B cell (primary cell): ENCODE measurements at regions not wholly inside any gene's neighbourhood (a gene's known extent, or its start where the extent isn't known, plus 50 kb on each side); places are given as distances from the start of the nearest gene placed in this dataset.

Source experiments
- ATAC-seq: fragments of 200-7000 bp; cut with Tn5 transposase; one replicate; pipeline ENCODE4 v1.10.0; 2021; ENCODE audit warnings: low read depth, mild to moderate bottlenecking, moderate number of reproducible peaks, moderate library complexity
- CTCF ChIA-PET: fragments of 350-600 bp; sonication (Branson Sonifier 250); formaldehyde crosslinking; loops from one replicate; lab custom pipeline; 2021; ENCODE audit warnings: antibody characterized with exemption, inconsistent platforms; lab: Charles Lee
- POLR2A ChIA-PET: fragments of 350-600 bp; sonication (Branson Sonifier 250); formaldehyde crosslinking; loops from one replicate; lab custom pipeline; 2021; ENCODE audit warnings: antibody characterized with exemption; lab: Charles Lee
- DNase-seq: peaks from one replicate; pipeline ENCODE4 v3.0.0; 2013
- H2AFZ ChIP-seq: 2 replicates; pipeline ENCODE4 v1.6.1; 2012; ENCODE audit warnings: mild to moderate bottlenecking, low read depth, low read length; ENCODE audit not compliant: insufficient read depth, poor library complexity, severe bottlenecking
- H3K27ac ChIP-seq, 2 donors: 1 replicate in 1 of 2; 2 replicates in 1 of 2; pipeline ENCODE4 v1.5.1; 2012 to 2013; ENCODE audit warnings: low read length in 2 of 2, mild to moderate bottlenecking in 2 of 2, moderate library complexity in 1 of 2
- H3K27me3 ChIP-seq, 4 experiments: fragments of 200-600 bp in 1 of 4; sonication (generic) in 1 of 4; replicated peaks in 1 of 4; 1 replicate in 2 of 4; 2 replicates in 2 of 4; pipeline versions ENCODE4 v1.6.1 to v1.7.0; 2013 to 2016; ENCODE audit warnings: low read length in 3 of 4, mild to moderate bottlenecking in 2 of 4, mixed read lengths in 1 of 4, moderate library complexity in 1 of 4; ENCODE audit not compliant: insufficient read depth in 4 of 4, control insufficient read depth in 3 of 4; ENCODE audit errors: control extremely low read depth in 1 of 4
- H3K36me3 ChIP-seq, 2 experiments: replicated peaks in 1 of 2; 1 replicate in 1 of 2; 2 replicates in 1 of 2; pipeline versions ENCODE4 v1.6.1 to v1.7.1; 2013; ENCODE audit warnings: low read length in 1 of 2; ENCODE audit not compliant: insufficient read depth in 2 of 2, control insufficient read depth in 1 of 2; ENCODE audit errors: control extremely low read depth in 1 of 2, extremely low read depth in 1 of 2
- H3K4me1 ChIP-seq, 2 donors: fragments of 200-600 bp in 1 of 2; sonication (generic) in 1 of 2; 1 replicate in 1 of 2; 2 replicates in 1 of 2; pipeline versions ENCODE4 v1.5.1 to v1.6.1; 2013 to 2017; ENCODE audit warnings: low read length in 2 of 2; ENCODE audit not compliant: control insufficient read depth in 2 of 2, insufficient read depth in 2 of 2
- H3K4me2 ChIP-seq: replicated peaks from 2 replicates; pipeline ENCODE3; 2012; ENCODE audit warnings: mild to moderate bottlenecking, low read depth, low read length; ENCODE audit not compliant: poor library complexity, severe bottlenecking
- H3K4me3 ChIP-seq, 5 experiments: fragments of 200-600 bp in 1 of 5; sonication (generic) in 1 of 5; 1 replicate in 3 of 5; 2 replicates in 2 of 5; pipeline versions ENCODE4 v1.5.1 to v1.7.0; 2011 to 2016; ENCODE audit warnings: low read length in 4 of 5, mild to moderate bottlenecking in 4 of 5, low read depth in 2 of 5, control low read depth in 1 of 5, moderate library complexity in 1 of 5; ENCODE audit not compliant: insufficient read depth in 1 of 5; ENCODE audit errors: control extremely low read depth in 1 of 5, extremely low read depth in 1 of 5
- H3K79me2 ChIP-seq: fragments of 200-600 bp; sonication (generic); one replicate; pipeline ENCODE4 v1.6.0; 2016; ENCODE audit warnings: low read length; ENCODE audit not compliant: control insufficient read depth, insufficient read depth
- H3K9ac ChIP-seq: fragments of 200-600 bp; sonication (generic); 2 replicates; pipeline ENCODE4 v1.6.1; 2017; ENCODE audit warnings: mild to moderate bottlenecking, low read length, moderate library complexity
- H3K9me3 ChIP-seq, 3 donors: one replicate each; pipeline versions ENCODE4 v1.6.1 to v1.7.1; 2013; ENCODE audit warnings: low read length in 2 of 3; ENCODE audit not compliant: control insufficient read depth in 2 of 3, insufficient read depth in 1 of 3; ENCODE audit errors: control extremely low read depth in 1 of 3
- H4K20me1 ChIP-seq: 2 replicates; pipeline ENCODE4 v1.6.0; 2012; ENCODE audit warnings: mild to moderate bottlenecking, low read length; ENCODE audit not compliant: insufficient read depth, control insufficient read depth, poor library complexity, severe bottlenecking
- H3K27ac Mint-ChIP-seq: one replicate; pipeline ENCODE4 v1.8.0; 2021; ENCODE audit warnings: mixed read lengths
- H3K27me3 Mint-ChIP-seq: one replicate; pipeline ENCODE4 v1.8.0; 2021; ENCODE audit warnings: mixed read lengths
- H3K4me1 Mint-ChIP-seq: one replicate; pipeline ENCODE4 v1.8.0; 2021; ENCODE audit warnings: mixed read lengths
- H3K4me3 Mint-ChIP-seq: one replicate; pipeline ENCODE4 v1.8.0; 2021; ENCODE audit warnings: mixed read lengths
- H3K9me3 Mint-ChIP-seq: one replicate; pipeline ENCODE4 v1.8.0; 2022; ENCODE audit warnings: mixed read lengths; ENCODE audit not compliant: insufficient read depth
- EZH2 ChIP-seq: IDR thresholded peaks from 2 replicates; pipeline ENCODE4 v1.6.1; 2012; ENCODE audit warnings: borderline replicate concordance, low read depth, mild to moderate bottlenecking, moderate library complexity, low read length; ENCODE audit not compliant: insufficient read depth, poor library complexity, severe bottlenecking
- whole genome bisulfite sequencing: methylation state at CpG from one replicate; pipeline ENCODE4 v1.1.5; 2013; ENCODE audit warnings: missing lambda C conversion rate; ENCODE audit not compliant: insufficient coverage; 5-methylcytosine and 5-hydroxymethylcytosine counted together
- intact Hi-C: fragments of 100-400 bp; cut with micrococcal nuclease; formaldehyde crosslinking; loops from one replicate; pipeline ENCODE4 v1.10.0; 2022
- TF ChIP-seq, protein P1 (sequence below): fragments of 200-600 bp; IDR thresholded peaks from one replicate; pipeline ENCODE4 v1.8.0; 2022; ENCODE audit warnings: antibody characterized with exemption, mild to moderate bottlenecking

- CTCF ChIA-PET, result no interaction called here
- Histone ChIP-seq H3K4me2 (no peak overlapping the region), H3K9me3 (no peaks in the 10 kb centered on the region), H3K36me3 (no peaks in the 10 kb centered on the region), H3K27ac (no peak overlapping the region), H3K79me2 (no peaks in the 10 kb centered on the region), H3K27me3 (no peaks in the 10 kb centered on the region), H3K4me3 (no peak overlapping the region), H2AFZ (no peak overlapping the region), H3K4me1 (no peaks in the 10 kb centered on the region), H4K20me1 (no peaks in the 10 kb centered on the region), H3K9ac (no peak overlapping the region)
- intact Hi-C loops, result no loop called here
- no peaks in the 10 kb centered on the region for H3K9me3 Mint-ChIP-seq
- no peaks in the 10 kb centered on the region for H3K4me1 Mint-ChIP-seq
- 83% methylated on average over 1 of the region's 2 CpGs for WGBS
- H3K27me3 Mint-ChIP-seq, result peaks cover 7% of the 10 kb centered on the region
- POLR2A ChIA-PET, result no interaction called here
- no peak overlapping the region for H3K27ac Mint-ChIP-seq
- no peak overlapping the region for H3K4me3 Mint-ChIP-seq
- ATAC-seq, result no peak
- TF ChIP-seq, protein P1, sequence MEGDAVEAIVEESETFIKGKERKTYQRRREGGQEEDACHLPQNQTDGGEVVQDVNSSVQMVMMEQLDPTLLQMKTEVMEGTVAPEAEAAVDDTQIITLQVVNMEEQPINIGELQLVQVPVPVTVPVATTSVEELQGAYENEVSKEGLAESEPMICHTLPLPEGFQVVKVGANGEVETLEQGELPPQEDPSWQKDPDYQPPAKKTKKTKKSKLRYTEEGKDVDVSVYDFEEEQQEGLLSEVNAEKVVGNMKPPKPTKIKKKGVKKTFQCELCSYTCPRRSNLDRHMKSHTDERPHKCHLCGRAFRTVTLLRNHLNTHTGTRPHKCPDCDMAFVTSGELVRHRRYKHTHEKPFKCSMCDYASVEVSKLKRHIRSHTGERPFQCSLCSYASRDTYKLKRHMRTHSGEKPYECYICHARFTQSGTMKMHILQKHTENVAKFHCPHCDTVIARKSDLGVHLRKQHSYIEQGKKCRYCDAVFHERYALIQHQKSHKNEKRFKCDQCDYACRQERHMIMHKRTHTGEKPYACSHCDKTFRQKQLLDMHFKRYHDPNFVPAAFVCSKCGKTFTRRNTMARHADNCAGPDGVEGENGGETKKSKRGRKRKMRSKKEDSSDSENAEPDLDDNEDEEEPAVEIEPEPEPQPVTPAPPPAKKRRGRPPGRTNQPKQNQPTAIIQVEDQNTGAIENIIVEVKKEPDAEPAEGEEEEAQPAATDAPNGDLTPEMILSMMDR, result no peak
- TF ChIP-seq EZH2, result no peak
- DNase-seq, result no peak
Observed at GRCh38 chr7:50937727-50938126, 155.0 kb upstream of the GRB10 start.

- no peak for DNase-seq
- ATAC-seq, result no peak
- Mint-ChIP-seq H3K27ac (no peak overlapping the region), H3K4me3 (no peak overlapping the region), H3K27me3 (no peaks in the 10 kb centered on the region), H3K9me3 (no peaks in the 10 kb centered on the region), H3K4me1 (no peaks in the 10 kb centered on the region)
- H2AFZ ChIP-seq, result no peak overlapping the region
- H3K9me3 ChIP-seq, result peaks cover 0 to 4% (median 0%) of the 10 kb centered on the region in 3 donors
- TF ChIP-seq, protein P1, result no peak
- no peak for TF ChIP-seq EZH2
- ChIA-PET POLR2A (no interaction called here), CTCF (no interaction called here)
- H3K4me3 ChIP-seq, result no peak overlapping the region
- H3K4me2 ChIP-seq, result no peak overlapping the region
- no peak overlapping the region for H3K9ac ChIP-seq
- H4K20me1 ChIP-seq, result no peaks in the 10 kb centered on the region
- H3K79me2 ChIP-seq, result no peaks in the 10 kb centered on the region
- H3K36me3 ChIP-seq, result no peaks in the 10 kb centered on the region
- no CpG with 5 or more reads among the region's 1 CpG for WGBS
- H3K27me3 ChIP-seq, result no peaks in the 10 kb centered on the region
- intact Hi-C loops, result no loop called here
- H3K27ac ChIP-seq, result no peak overlapping the region
- no peaks in the 10 kb centered on the region for H3K4me1 ChIP-seq
Observed at GRCh38 chr7:50926049-50926448, 143.4 kb upstream of the GRB10 start.
